ENCODE measurements at regions not wholly inside any gene's neighbourhood (a gene's known extent, or its start where the extent isn't known, plus 50 kb on each side); places are given as distances from the start of the nearest gene placed in this dataset.

GRCh38 chr11:112425121-112425520 lies 164.5 kb upstream of the PLET1 start:
- no peak for TF ChIP-seq POLR2A (IDR thresholded peaks at IDR 0.05)
- TF ChIP-seq CTCF (IDR thresholded peaks at IDR 0.05), result no peak

Data from testis (tissue), 2 donors.